GM12892 (cell line): ENCODE measurements at regions not wholly inside any gene's neighbourhood (a gene's known extent, or its start where the extent isn't known, plus 50 kb on each side); places are given as distances from the start of the nearest gene placed in this dataset.
A peak's percentile ranks its signal among the peaks of the same experiment; 100 is the strongest.

Source experiments
- DNase-seq: peaks from one replicate; pipeline ENCODE4 v3.0.0; 2011; ENCODE audit not compliant: insufficient read length
- FAIRE-seq: peaks from 2 replicates; lab custom pipeline; 2011; peaks lifted over from hg19 to GRCh38; lab: Jason Lieb, UNC
- POLR2A ChIP-seq: IDR thresholded peaks from 2 replicates; pipeline ENCODE4 v1.6.1; 2011; ENCODE audit warnings: low read depth, low read length, control low read depth
- POLR2AphosphoS5 ChIP-seq: IDR thresholded peaks from 2 replicates; pipeline ENCODE4 v1.6.1; 2011; ENCODE audit warnings: low read depth, low read length, control low read depth
- TAF1 ChIP-seq: IDR thresholded peaks from 2 replicates; pipeline ENCODE4 v1.6.1; 2011; ENCODE audit warnings: low read depth, mild to moderate bottlenecking, control low read depth, low read length, borderline replicate concordance

- no peak for FAIRE-seq
- no peak for DNase-seq
- no peak for TF ChIP-seq POLR2AphosphoS5
- TF ChIP-seq TAF1 = no peak
- TF ChIP-seq POLR2A = no peak
Measured at GRCh38 chr2:64196963-64197362, 52.7 kb upstream of the PELI1 start.

GRCh38 chr2:64201151-64201550 lies 56.9 kb upstream of the PELI1 start:
- TF ChIP-seq POLR2AphosphoS5 (no peak), TAF1 (no peak), POLR2A (no peak)

GRCh38 chr2:64202206-64202845 lies 58.1 kb upstream of the PELI1 start:
- peak; percentile 78 for FAIRE-seq
- TF ChIP-seq TAF1 (no peak), POLR2A (no peak), POLR2AphosphoS5 (no peak)
- no peak for DNase-seq

More at GRCh38 chr2:64201151-64201550, 56.9 kb upstream of the PELI1 start:
- DNase-seq = no peak
- FAIRE-seq = no peak

- FAIRE-seq (peak; percentile 60), DNase-seq (no peak)
- no peak for TF ChIP-seq POLR2A
- TF ChIP-seq TAF1 = no peak
- TF ChIP-seq POLR2AphosphoS5 = no peak
Measured at GRCh38 chr2:64203131-64203857, 59.1 kb upstream of the PELI1 start.

GRCh38 chr2:64203858-64204632 lies 59.8 kb upstream of the PELI1 start:
- TF ChIP-seq POLR2A (peak; percentile 63; the same call in 1 of the 2 replicates), TAF1 (0 out of 2 replicates have a peak, but pooled peaks have one; percentile 28), POLR2AphosphoS5 (peak; percentile 66; the same call in 1 of the 2 replicates)
- FAIRE-seq (peak; percentile 93), DNase-seq (no peak)

GRCh38 chr2:64204703-64205102 lies 60.5 kb upstream of the PELI1 start:
- DNase-seq (no peak), FAIRE-seq (no peak)
- TF ChIP-seq TAF1 (no peak), POLR2AphosphoS5 (no peak), POLR2A (no peak)

- TF ChIP-seq TAF1 (no peak), POLR2AphosphoS5 (no peak), POLR2A (no peak)
- peak; percentile 50 for FAIRE-seq
Measured at GRCh38 chr2:64205415-64205814, 61.2 kb upstream of the PELI1 start.

GRCh38 chr2:64207573-64207972 lies 63.4 kb upstream of the PELI1 start:
- TF ChIP-seq POLR2AphosphoS5 (no peak), TAF1 (no peak), POLR2A (no peak)
- FAIRE-seq = peak; percentile 42
- DNase-seq = no peak

More at GRCh38 chr2:64205415-64205814, 61.2 kb upstream of the PELI1 start:
- no peak for DNase-seq

GRCh38 chr2:64210816-64211215 lies 66.6 kb upstream of the PELI1 start:
- DNase-seq (no peak), FAIRE-seq (no peak)
- TF ChIP-seq POLR2A (no peak), POLR2AphosphoS5 (no peak), TAF1 (no peak)

GRCh38 chr2:64211276-64211921 lies 67.2 kb upstream of the PELI1 start:
- TF ChIP-seq POLR2A (no peak), TAF1 (no peak), POLR2AphosphoS5 (no peak)
- peak; percentile 51 for FAIRE-seq
- DNase-seq = no peak

GRCh38 chr2:64212346-64212745 lies 68.1 kb upstream of the PELI1 start:
- FAIRE-seq (peak; percentile 38), DNase-seq (no peak)
- TF ChIP-seq POLR2AphosphoS5 = no peak
- no peak for TF ChIP-seq TAF1
- no peak for TF ChIP-seq POLR2A

GRCh38 chr2:64212801-64213321 lies 68.6 kb upstream of the PELI1 start:
- TF ChIP-seq POLR2AphosphoS5 = no peak
- no peak for TF ChIP-seq TAF1
- no peak for DNase-seq
- peak; percentile 93 for FAIRE-seq
